ENCODE measurements at regions not wholly inside any gene's neighbourhood (a gene's known extent, or its start where the extent isn't known, plus 50 kb on each side); places are given as distances from the start of the nearest gene placed in this dataset.

GRCh38 chr10:44193567-44194220 is 191.2 kb downstream of the CXCL12 start:
- Histone ChIP-seq H3K9me3 (peaks cover 0 to 9% (median 0%) of the 10 kb centered on the region in 12 donors), H3K4me3 (no peak overlapping the region), H3K36me3 (no peaks in the 10 kb centered on the region), H3K4me1 (peaks cover 0 to 41% (median 18%) of the 10 kb centered on the region in 12 donors), H3K27ac (no peak overlapping the region), H3K27me3 (no peaks in the 10 kb centered on the region)
- no peak for DNase-seq
- 91 to 97% (median 93%) methylated on average over 3 to 5 of the region's 5 CpGs for WGBS, 4 donors
- no peak for ATAC-seq
- intact Hi-C loops (cut with DNase I): loop anchor here in 1 of 10 donors (10.0 kb wide), 1 partner anchor 191 kb away; the partner anchor contains the start of gene CXCL12
- TF ChIP-seq, protein P1, sequence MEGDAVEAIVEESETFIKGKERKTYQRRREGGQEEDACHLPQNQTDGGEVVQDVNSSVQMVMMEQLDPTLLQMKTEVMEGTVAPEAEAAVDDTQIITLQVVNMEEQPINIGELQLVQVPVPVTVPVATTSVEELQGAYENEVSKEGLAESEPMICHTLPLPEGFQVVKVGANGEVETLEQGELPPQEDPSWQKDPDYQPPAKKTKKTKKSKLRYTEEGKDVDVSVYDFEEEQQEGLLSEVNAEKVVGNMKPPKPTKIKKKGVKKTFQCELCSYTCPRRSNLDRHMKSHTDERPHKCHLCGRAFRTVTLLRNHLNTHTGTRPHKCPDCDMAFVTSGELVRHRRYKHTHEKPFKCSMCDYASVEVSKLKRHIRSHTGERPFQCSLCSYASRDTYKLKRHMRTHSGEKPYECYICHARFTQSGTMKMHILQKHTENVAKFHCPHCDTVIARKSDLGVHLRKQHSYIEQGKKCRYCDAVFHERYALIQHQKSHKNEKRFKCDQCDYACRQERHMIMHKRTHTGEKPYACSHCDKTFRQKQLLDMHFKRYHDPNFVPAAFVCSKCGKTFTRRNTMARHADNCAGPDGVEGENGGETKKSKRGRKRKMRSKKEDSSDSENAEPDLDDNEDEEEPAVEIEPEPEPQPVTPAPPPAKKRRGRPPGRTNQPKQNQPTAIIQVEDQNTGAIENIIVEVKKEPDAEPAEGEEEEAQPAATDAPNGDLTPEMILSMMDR (IDR thresholded peaks at IDR 0.05): no peak
- TF ChIP-seq POLR2A (IDR thresholded peaks at IDR 0.05): no peak

- H3K36me3 ChIP-seq: no peaks in the 10 kb centered on the region
- intact Hi-C loops (cut with DNase I): loop anchor here in 1 of 10 donors (10.0 kb wide), 1 partner anchor 192 kb away; the partner anchor contains the start of gene CXCL12
- H3K9me3 ChIP-seq: peaks cover 0 to 9% (median 0%) of the 10 kb centered on the region in 12 donors
- no peak for DNase-seq
- no peak for ATAC-seq
- no peak overlapping the region for H3K27ac ChIP-seq
- WGBS, 4 donors: 94 to 100% (median 97%) methylated on average over 3 of the region's 3 CpGs
- H3K27me3 ChIP-seq: no peaks in the 10 kb centered on the region
- no peak overlapping the region for H3K4me3 ChIP-seq
- H3K4me1 ChIP-seq: peaks cover 0 to 36% (median 16%) of the 10 kb centered on the region in 12 donors
- TF ChIP-seq, protein P1 (IDR thresholded peaks at IDR 0.05): no peak
- no peak for TF ChIP-seq POLR2A (IDR thresholded peaks at IDR 0.05)
Measured at GRCh38 chr10:44193166-44193565, 191.7 kb downstream of the CXCL12 start.

- intact Hi-C loops (cut with DNase I): loop anchor here in 1 of 10 donors (10.0 kb wide), 1 partner anchor 192 kb away; the partner anchor contains the start of gene CXCL12
- Histone ChIP-seq H3K27ac (no peak overlapping the region), H3K36me3 (no peaks in the 10 kb centered on the region), H3K27me3 (no peaks in the 10 kb centered on the region), H3K4me3 (no peak overlapping the region), H3K9me3 (peaks cover 0 to 9% (median 0%) of the 10 kb centered on the region in 12 donors), H3K4me1 (peaks cover 0 to 29% (median 15%) of the 10 kb centered on the region in 12 donors)
- no peak for TF ChIP-seq POLR2A (IDR thresholded peaks at IDR 0.05)
- TF ChIP-seq, protein P1 (IDR thresholded peaks at IDR 0.05): no peak
- no peak for DNase-seq
- 77 to 97% (median 89%) methylated on average over 6 of the region's 6 CpGs for WGBS, 4 donors
- ATAC-seq: no peak
Measured at GRCh38 chr10:44192435-44192834, 192.5 kb downstream of the CXCL12 start.

DNA sequence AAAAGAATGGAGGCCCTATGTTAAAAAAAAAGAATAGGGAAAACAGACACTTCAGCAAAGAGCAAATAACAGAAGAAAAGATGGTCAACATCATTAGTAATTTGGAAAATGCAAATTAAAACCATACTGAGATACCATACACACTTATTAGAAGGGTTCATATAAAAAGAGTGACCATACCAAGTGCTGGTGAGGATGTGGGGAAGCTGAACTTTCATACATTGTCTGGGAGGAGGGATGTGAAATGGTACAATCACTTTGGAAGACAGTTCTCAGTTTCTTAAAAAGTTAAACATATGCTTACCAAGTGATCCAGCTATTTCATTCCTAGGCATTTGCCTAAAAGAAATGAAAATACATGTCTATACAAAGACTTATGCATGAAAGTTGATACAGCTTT is 194.4 kb downstream of the CXCL12 start:
- no peaks in the 10 kb centered on the region for H3K36me3 ChIP-seq
- no peak overlapping the region for H3K27ac ChIP-seq
- H3K9me3 ChIP-seq: peaks cover 0 to 9% (median 0%) of the 10 kb centered on the region in 12 donors
- intact Hi-C loops (cut with DNase I): loop anchor here in 1 of 10 donors (10.0 kb wide), 1 partner anchor 194 kb away; the partner anchor contains the start of gene CXCL12
- TF ChIP-seq, protein P1 (IDR thresholded peaks at IDR 0.05): no peak
- no peak for TF ChIP-seq POLR2A (IDR thresholded peaks at IDR 0.05)
- no peak for DNase-seq
- no peak overlapping the region for H3K4me3 ChIP-seq
- ATAC-seq: no peak
- no peaks in the 10 kb centered on the region for H3K27me3 ChIP-seq
- H3K4me1 ChIP-seq: peaks cover 0 to 12% (median 8%) of the 10 kb centered on the region in 12 donors
